ACC112 (cell line): ENCODE measurements at regions not wholly inside any gene's neighbourhood (a gene's known extent, or its start where the extent isn't known, plus 50 kb on each side); places are given as distances from the start of the nearest gene placed in this dataset.
"Not testable (repeated sequence)": the region's sequence is repeated elsewhere in the genome, so short reads cannot be mapped to it uniquely, and the experiment has no call there.

Experiments
- H2AFZ ChIP-seq: fragments of 200-600 bp; sonication (generic); one replicate; pipeline ENCODE4 v1.6.0; 2017; ENCODE audit warnings: antibody characterized with exemption, low read length; ENCODE audit not compliant: unreplicated experiment
- H3K27ac ChIP-seq: fragments of 200-600 bp; sonication (generic); 2 replicates; pipeline ENCODE4 v1.5.1; 2014; ENCODE audit warnings: low read depth, mild to moderate bottlenecking, antibody characterized with exemption, low read length, moderate library complexity
- H3K27me3 ChIP-seq: fragments of 200-600 bp; sonication (generic); 2 replicates; pipeline ENCODE4 v1.6.1; 2014; ENCODE audit warnings: mild to moderate bottlenecking, antibody characterized with exemption, low read length, moderate library complexity, mixed read lengths; ENCODE audit not compliant: insufficient read depth
- H3K36me3 ChIP-seq: fragments of 200-600 bp; sonication (generic); 2 replicates; pipeline ENCODE4 v1.6.1; 2016; ENCODE audit warnings: mild to moderate bottlenecking, antibody characterized with exemption, low read length, moderate library complexity, mixed read lengths; ENCODE audit not compliant: insufficient read depth
- H3K4me1 ChIP-seq: fragments of 200-600 bp; sonication (generic); one replicate; pipeline ENCODE4 v1.6.1; 2016; ENCODE audit warnings: low read length, mixed read lengths; ENCODE audit not compliant: insufficient read depth, unreplicated experiment, control insufficient read depth
- H3K4me3 ChIP-seq: fragments of 200-600 bp; sonication (generic); 2 replicates; pipeline ENCODE4 v1.5.1; 2014; ENCODE audit warnings: mild to moderate bottlenecking, low read depth, low read length
- H3K79me2 ChIP-seq: fragments of 200-600 bp; sonication (generic); one replicate; pipeline ENCODE4 v1.6.0; 2016; ENCODE audit warnings: low read length; ENCODE audit not compliant: control insufficient read depth, unreplicated experiment, insufficient read depth

GRCh38 chr9:83140061-83140460 lies 77.1 kb upstream of the RASEF start:
- H3K79me2 ChIP-seq: no peaks in the 10 kb centered on the region
- no peak overlapping the region for H2AFZ ChIP-seq
- H3K4me3 ChIP-seq: no peak overlapping the region
- H3K27ac ChIP-seq: no peak overlapping the region
- no peaks in the 10 kb centered on the region for H3K4me1 ChIP-seq
- no peaks in the 10 kb centered on the region for H3K36me3 ChIP-seq
- H3K27me3 ChIP-seq: no peaks in the 10 kb centered on the region

GRCh38 chr9:83138422-83139135 lies 75.6 kb upstream of the RASEF start:
- H3K27me3 ChIP-seq: no peaks in the 10 kb centered on the region
- H3K36me3 ChIP-seq: no peaks in the 10 kb centered on the region
- H2AFZ ChIP-seq: no peak overlapping the region
- H3K27ac ChIP-seq: no peak overlapping the region
- H3K79me2 ChIP-seq: no peaks in the 10 kb centered on the region
- no peak overlapping the region for H3K4me3 ChIP-seq
- no peaks in the 10 kb centered on the region for H3K4me1 ChIP-seq

GRCh38 chr9:83133316-83133715 lies 70.4 kb upstream of the RASEF start:
- no peaks in the 10 kb centered on the region for H3K79me2 ChIP-seq
- no peaks in the 10 kb centered on the region for H3K36me3 ChIP-seq
- no peaks in the 10 kb centered on the region for H3K27me3 ChIP-seq
- no peaks in the 10 kb centered on the region for H3K4me1 ChIP-seq
- H2AFZ ChIP-seq: no peak overlapping the region
- H3K27ac ChIP-seq: no peak overlapping the region
- H3K4me3 ChIP-seq: no peak overlapping the region

GRCh38 chr9:83132768-83133167 lies 69.8 kb upstream of the RASEF start:
- H3K4me1 ChIP-seq: no peaks in the 10 kb centered on the region
- no peaks in the 10 kb centered on the region for H3K27me3 ChIP-seq
- no peaks in the 10 kb centered on the region for H3K36me3 ChIP-seq
- no peak overlapping the region for H2AFZ ChIP-seq
- no peaks in the 10 kb centered on the region for H3K79me2 ChIP-seq
- no peak overlapping the region for H3K27ac ChIP-seq
- no peak overlapping the region for H3K4me3 ChIP-seq

- H3K79me2 ChIP-seq: no peaks in the 10 kb centered on the region
- H3K27ac ChIP-seq: no peak overlapping the region
Measured at GRCh38 chr9:83130541-83130940, 67.6 kb upstream of the RASEF start.

GRCh38 chr9:83125671-83126070 lies 62.7 kb upstream of the RASEF start:
- no peak overlapping the region for H2AFZ ChIP-seq
- H3K4me3 ChIP-seq: no peak overlapping the region
- no peaks in the 10 kb centered on the region for H3K4me1 ChIP-seq
- no peaks in the 10 kb centered on the region for H3K27me3 ChIP-seq
- H3K36me3 ChIP-seq: no peaks in the 10 kb centered on the region
- H3K27ac ChIP-seq: no peak overlapping the region
- no peaks in the 10 kb centered on the region for H3K79me2 ChIP-seq

More at GRCh38 chr9:83130541-83130940, 67.6 kb upstream of the RASEF start:
- Histone ChIP-seq H3K4me3 (no peak overlapping the region), H2AFZ (no peak overlapping the region), H3K36me3 (no peaks in the 10 kb centered on the region), H3K4me1 (no peaks in the 10 kb centered on the region), H3K27me3 (no peaks in the 10 kb centered on the region)

- no peak overlapping the region for H2AFZ ChIP-seq
- H3K4me1 ChIP-seq: no peaks in the 10 kb centered on the region
- H3K36me3 ChIP-seq: no peaks in the 10 kb centered on the region
- H3K79me2 ChIP-seq: no peaks in the 10 kb centered on the region
- H3K27ac ChIP-seq: no peak overlapping the region
- no peak overlapping the region for H3K4me3 ChIP-seq
- no peaks in the 10 kb centered on the region for H3K27me3 ChIP-seq
Measured at GRCh38 chr9:83119873-83120272, 56.9 kb upstream of the RASEF start.

- H3K27ac ChIP-seq: no peak overlapping the region
- H3K4me3 ChIP-seq: no peak overlapping the region
- no peaks in the 10 kb centered on the region for H3K36me3 ChIP-seq
- H3K79me2 ChIP-seq: no peaks in the 10 kb centered on the region
- no peaks in the 10 kb centered on the region for H3K27me3 ChIP-seq
- H2AFZ ChIP-seq: no peak overlapping the region
- no peaks in the 10 kb centered on the region for H3K4me1 ChIP-seq
Measured at GRCh38 chr9:83116026-83116425, 53.1 kb upstream of the RASEF start.

GRCh38 chr9:83113445-83113844 lies 50.5 kb upstream of the RASEF start:
- not testable (repeated sequence) for H3K27me3 ChIP-seq, H2AFZ ChIP-seq, H3K27ac ChIP-seq, H3K36me3 ChIP-seq, H3K4me3 ChIP-seq, H3K79me2 ChIP-seq, H3K4me1 ChIP-seq
